Neutrophil (primary cell): ENCODE measurements at regions not wholly inside any gene's neighbourhood (a gene's known extent, or its start where the extent isn't known, plus 50 kb on each side); places are given as distances from the start of the nearest gene placed in this dataset.

Experiments
- H3K27ac ChIP-seq: fragments of 200-600 bp; sonication (generic); 2 replicates; pipeline ENCODE4 v1.5.1; 2016; ENCODE audit warnings: mild to moderate bottlenecking, moderate library complexity
- H3K27me3 ChIP-seq: fragments of 200-600 bp; sonication (generic); 2 replicates; pipeline ENCODE4 v1.6.0; 2016; ENCODE audit warnings: mild to moderate bottlenecking
- H3K36me3 ChIP-seq: fragments of 200-600 bp; sonication (generic); 2 replicates; pipeline ENCODE4 v1.5.1; 2017
- H3K4me1 ChIP-seq, 2 experiments: fragments of 200-600 bp in 1 of 2; sonication (generic) in 1 of 2; 1 replicate in 1 of 2; 2 replicates in 1 of 2; pipeline versions ENCODE4 v1.5.1 to v1.6.1; 2013 to 2016; ENCODE audit warnings: low read depth in 1 of 2, low read length in 1 of 2, mild to moderate bottlenecking in 1 of 2, moderate library complexity in 1 of 2; ENCODE audit not compliant: control insufficient read depth in 1 of 2, insufficient read depth in 1 of 2
- H3K4me3 ChIP-seq, 2 experiments: fragments of 200-600 bp in 1 of 2; sonication (generic) in 1 of 2; 1 replicate in 1 of 2; 2 replicates in 1 of 2; pipeline ENCODE4 v1.5.1; 2013 to 2016; ENCODE audit warnings: low read depth in 1 of 2, low read length in 1 of 2, mild to moderate bottlenecking in 1 of 2, moderate library complexity in 1 of 2
- H3K9me3 ChIP-seq: fragments of 200-600 bp; sonication (generic); 2 replicates; pipeline ENCODE4 v1.5.1; 2016
- CTCF ChIP-seq: fragments of 200-600 bp; sonication (generic); IDR thresholded peaks from 2 replicates; pipeline ENCODE4 v1.5.1; 2016; ENCODE audit warnings: antibody characterized with exemption

- H3K4me1 ChIP-seq = peaks cover 0 to 9% of the 10 kb centered on the region in 2 experiments
- no peaks in the 10 kb centered on the region for H3K36me3 ChIP-seq
- H3K27me3 ChIP-seq = no peaks in the 10 kb centered on the region
- TF ChIP-seq CTCF = no peak
- H3K9me3 ChIP-seq = no peaks in the 10 kb centered on the region
- no peak overlapping the region for H3K4me3 ChIP-seq
- H3K27ac ChIP-seq = no peak overlapping the region
Observed at GRCh38 chr9:87324613-87325194, 173.0 kb upstream of the DAPK1 start.

GRCh38 chr9:87327575-87328125 lies 170.0 kb upstream of the DAPK1 start:
- TF ChIP-seq CTCF = no peak

GRCh38 chr9:87333802-87334201 lies 163.9 kb upstream of the DAPK1 start:
- peaks cover 0 to 4% of the 10 kb centered on the region in 2 experiments for H3K4me1 ChIP-seq
- peaks cover 27% of the 10 kb centered on the region for H3K27me3 ChIP-seq
- TF ChIP-seq CTCF = no peak
- H3K36me3 ChIP-seq = no peaks in the 10 kb centered on the region
- H3K27ac ChIP-seq = no peak overlapping the region
- H3K9me3 ChIP-seq = no peaks in the 10 kb centered on the region
- no peak overlapping the region for H3K4me3 ChIP-seq

More at GRCh38 chr9:87327575-87328125, 170.0 kb upstream of the DAPK1 start:
- peaks cover 0 to 9% of the 10 kb centered on the region in 2 experiments for H3K4me1 ChIP-seq
- H3K9me3 ChIP-seq = no peaks in the 10 kb centered on the region
- no peak overlapping the region for H3K27ac ChIP-seq
- H3K27me3 ChIP-seq = no peaks in the 10 kb centered on the region
- H3K36me3 ChIP-seq = no peaks in the 10 kb centered on the region
- no peak overlapping the region for H3K4me3 ChIP-seq

- H3K27me3 ChIP-seq = peaks cover 30% of the 10 kb centered on the region
- no peaks in the 10 kb centered on the region for H3K36me3 ChIP-seq
- H3K9me3 ChIP-seq = no peaks in the 10 kb centered on the region
- TF ChIP-seq CTCF = no peak
- H3K4me1 ChIP-seq = peaks cover 0 to 4% of the 10 kb centered on the region in 2 experiments
- H3K4me3 ChIP-seq = no peak overlapping the region
- H3K27ac ChIP-seq = no peak overlapping the region
Observed at GRCh38 chr9:87334366-87334765, 163.3 kb upstream of the DAPK1 start.

GRCh38 chr9:87336407-87336806 lies 161.3 kb upstream of the DAPK1 start:
- TF ChIP-seq CTCF = no peak
- no peaks in the 10 kb centered on the region for H3K9me3 ChIP-seq
- H3K36me3 ChIP-seq = no peaks in the 10 kb centered on the region
- H3K27me3 ChIP-seq = peaks cover 30% of the 10 kb centered on the region
- H3K4me1 ChIP-seq = peaks cover 0 to 4% of the 10 kb centered on the region in 2 experiments
- no peak overlapping the region for H3K27ac ChIP-seq
- no peak overlapping the region for H3K4me3 ChIP-seq
